Mesenchymal stem cell (in vitro differentiated cells and primary cell): ENCODE measurements at regions not wholly inside any gene's neighbourhood (a gene's known extent, or its start where the extent isn't known, plus 50 kb on each side); places are given as distances from the start of the nearest gene placed in this dataset.

Experiments used
- DNase-seq: peaks from one replicate; pipeline ENCODE4 v3.0.0-alpha.2; 2013
- H2AFZ ChIP-seq: one replicate; pipeline ENCODE4 v1.6.1; 2013; ENCODE audit warnings: low read depth, mild to moderate bottlenecking, control low read depth, inconsistent platforms, low read length, moderate library complexity
- H2AK5ac ChIP-seq: 2 replicates; pipeline ENCODE4 v1.6.1; 2013; ENCODE audit warnings: low read length, moderate library complexity, mild to moderate bottlenecking, inconsistent platforms; ENCODE audit not compliant: severe bottlenecking
- H2BK120ac ChIP-seq: one replicate; pipeline ENCODE4 v1.6.1; 2013; ENCODE audit warnings: low read depth, mild to moderate bottlenecking, inconsistent platforms, low read length, moderate library complexity
- H2BK12ac ChIP-seq, 2 experiments: one replicate each; pipeline ENCODE4 v1.6.1; 2013; ENCODE audit warnings: inconsistent platforms in 2 of 2, low read length in 2 of 2, mild to moderate bottlenecking in 2 of 2, moderate library complexity in 2 of 2, control low read depth in 1 of 2
- H2BK15ac ChIP-seq: one replicate; pipeline ENCODE4 v1.6.1; 2013; ENCODE audit warnings: mild to moderate bottlenecking, low read depth, inconsistent platforms; ENCODE audit not compliant: poor library complexity, severe bottlenecking
- H2BK5ac ChIP-seq: 2 replicates; pipeline ENCODE4 v1.6.1; 2013; ENCODE audit warnings: low read depth, mild to moderate bottlenecking, low read length, control low read depth, inconsistent platforms; ENCODE audit not compliant: poor library complexity, severe bottlenecking
- H3K14ac ChIP-seq, 2 experiments: one replicate each; pipeline ENCODE4 v1.6.1; 2013; ENCODE audit warnings: inconsistent platforms in 2 of 2, low read length in 2 of 2, control low read depth in 1 of 2, mild to moderate bottlenecking in 1 of 2, moderate library complexity in 1 of 2
- H3K18ac ChIP-seq, 2 experiments: one replicate each; pipeline ENCODE4 v1.6.1; 2013; ENCODE audit warnings: inconsistent platforms in 2 of 2, low read length in 2 of 2, control low read depth in 1 of 2, low read depth in 1 of 2, mild to moderate bottlenecking in 1 of 2
- H3K23ac ChIP-seq, 2 experiments: one replicate each; pipeline ENCODE4 v1.6.1; 2013; ENCODE audit warnings: inconsistent platforms in 2 of 2, low read length in 2 of 2, mild to moderate bottlenecking in 2 of 2, moderate library complexity in 2 of 2, control low read depth in 1 of 2
- H3K27ac ChIP-seq: 2 replicates; pipeline ENCODE4 v1.5.1; 2013; ENCODE audit warnings: mild to moderate bottlenecking, moderate library complexity, low read length, control low read depth, inconsistent platforms; ENCODE audit not compliant: poor library complexity, severe bottlenecking
- H3K27me3 ChIP-seq, 2 experiments: 2 replicates each; pipeline versions ENCODE4 v1.6.1 to v1.7.0; 2013; ENCODE audit warnings: low read length in 2 of 2, mild to moderate bottlenecking in 2 of 2, moderate library complexity in 2 of 2, control low read depth in 1 of 2, inconsistent platforms in 1 of 2; ENCODE audit not compliant: control insufficient read depth in 1 of 2, insufficient read depth in 1 of 2
- H3K36me3 ChIP-seq, 2 experiments: 2 replicates each; pipeline versions ENCODE4 v1.6.1 to v1.7.0; 2013; ENCODE audit warnings: low read length in 2 of 2, control low read depth in 1 of 2, inconsistent platforms in 1 of 2, low read depth in 1 of 2, mild to moderate bottlenecking in 1 of 2; ENCODE audit not compliant: insufficient read depth in 2 of 2, control insufficient read depth in 1 of 2
- H3K4ac ChIP-seq, 2 experiments: one replicate each; pipeline ENCODE4 v1.6.1; 2013; ENCODE audit warnings: inconsistent platforms in 2 of 2, low read length in 2 of 2, mild to moderate bottlenecking in 2 of 2, moderate library complexity in 2 of 2, control low read depth in 1 of 2, low read depth in 1 of 2
- H3K4me1 ChIP-seq: 2 replicates; pipeline ENCODE4 v1.6.1; 2013; ENCODE audit warnings: low read depth, low read length, control low read depth; ENCODE audit not compliant: control insufficient read depth, insufficient read depth
- H3K4me2 ChIP-seq: 2 replicates; pipeline ENCODE4 v1.6.1; 2013; ENCODE audit warnings: low read length, mild to moderate bottlenecking, inconsistent platforms; ENCODE audit not compliant: poor library complexity, severe bottlenecking
- H3K4me3 ChIP-seq, 2 experiments: 2 replicates each; pipeline versions ENCODE4 v1.5.1 to v1.7.0; 2013; ENCODE audit warnings: low read length in 2 of 2, mild to moderate bottlenecking in 2 of 2, control low read depth in 1 of 2, low read depth in 1 of 2; ENCODE audit not compliant: insufficient read depth in 1 of 2
- H3K79me1 ChIP-seq: replicated peaks from 2 replicates; pipeline ENCODE4 v1.6.1; 2013; ENCODE audit warnings: mild to moderate bottlenecking, control low read depth, low read length, inconsistent platforms; ENCODE audit not compliant: poor library complexity, severe bottlenecking
- H3K9ac ChIP-seq: 2 replicates; pipeline ENCODE4 v1.7.0; 2013; ENCODE audit warnings: mild to moderate bottlenecking, low read length, moderate library complexity
- H3K9me3 ChIP-seq: 2 replicates; pipeline ENCODE4 v1.7.0; 2013; ENCODE audit warnings: mild to moderate bottlenecking, low read length; ENCODE audit not compliant: control insufficient read depth
- H4K8ac ChIP-seq: one replicate; pipeline ENCODE4 v1.6.1; 2013; ENCODE audit warnings: inconsistent platforms, mild to moderate bottlenecking, low read length, moderate library complexity
- H4K91ac ChIP-seq: one replicate; pipeline ENCODE4 v1.6.1; 2013; ENCODE audit warnings: mild to moderate bottlenecking, low read length, inconsistent platforms
- WGBS: methylation state at CpG from one replicate; pipeline ENCODE4 v1.1.7; 2013; ENCODE audit warnings: mixed read lengths; 5-methylcytosine and 5-hydroxymethylcytosine counted together

DNA sequence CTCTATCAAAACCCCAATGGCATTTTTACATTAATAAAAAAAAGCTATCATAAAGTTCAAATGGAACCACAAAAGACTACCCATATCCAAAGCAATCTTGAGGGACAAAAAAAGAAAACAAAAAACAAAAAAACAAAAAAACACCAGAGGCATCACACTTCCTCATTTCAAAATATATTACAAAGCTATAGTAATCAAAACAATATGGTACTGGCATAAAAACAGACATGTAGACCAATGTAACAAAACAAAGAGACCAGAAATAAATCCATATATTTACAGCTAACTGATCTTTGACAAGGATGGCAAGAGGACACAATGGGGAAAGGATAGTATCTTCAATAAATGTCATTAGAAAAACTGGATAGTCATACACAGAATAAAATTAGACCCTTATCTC is 245.1 kb upstream of the MSX2 start:
- Histone ChIP-seq H3K27me3 (peaks cover 0 to 6% of the 10 kb centered on the region in 2 experiments), H3K23ac (no peak overlapping the region), H2BK12ac (no peak overlapping the region), H3K9me3 (peaks cover 29% of the 10 kb centered on the region), H2AFZ (no peak overlapping the region), H2AK5ac (no peak overlapping the region), H3K4me2 (no peak overlapping the region), H3K4me3 (no peak overlapping the region), H3K4me1 (no peaks in the 10 kb centered on the region), H2BK120ac (no peak overlapping the region), H2BK15ac (no peak overlapping the region), H3K79me1 (no peaks in the 10 kb centered on the region), H4K8ac (no peak overlapping the region), H3K14ac (no peak overlapping the region), H3K27ac (no peak overlapping the region), H3K4ac (no peak overlapping the region), H3K18ac (no peak overlapping the region), H3K9ac (no peak overlapping the region), H3K36me3 (no peaks in the 10 kb centered on the region), H2BK5ac (no peak overlapping the region), H4K91ac (no peak overlapping the region)
- DNase-seq = no peak

DNA sequence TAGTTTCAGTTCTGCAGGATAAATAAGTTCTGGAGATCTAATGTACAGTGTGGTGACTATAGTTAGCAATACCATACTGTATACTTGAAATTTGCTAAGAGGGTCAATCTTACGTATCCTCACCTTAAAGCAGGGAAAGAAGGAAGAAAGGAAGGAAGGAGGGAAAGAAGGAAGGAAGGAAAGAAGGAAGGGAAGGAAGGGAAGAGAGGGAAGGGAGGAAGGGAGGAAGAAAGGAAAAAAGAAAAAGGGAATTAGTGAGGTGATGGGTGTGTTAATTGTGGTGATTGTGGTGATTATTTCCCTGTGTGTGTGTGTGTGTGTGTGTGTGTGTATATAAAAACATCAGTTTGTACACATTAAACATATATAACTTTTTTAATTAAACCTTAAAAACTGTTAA is 242.6 kb upstream of the MSX2 start:
- H3K79me1 ChIP-seq = no peaks in the 10 kb centered on the region
- H2AFZ ChIP-seq = no peak overlapping the region
- H3K4ac ChIP-seq = no peak overlapping the region

DNA sequence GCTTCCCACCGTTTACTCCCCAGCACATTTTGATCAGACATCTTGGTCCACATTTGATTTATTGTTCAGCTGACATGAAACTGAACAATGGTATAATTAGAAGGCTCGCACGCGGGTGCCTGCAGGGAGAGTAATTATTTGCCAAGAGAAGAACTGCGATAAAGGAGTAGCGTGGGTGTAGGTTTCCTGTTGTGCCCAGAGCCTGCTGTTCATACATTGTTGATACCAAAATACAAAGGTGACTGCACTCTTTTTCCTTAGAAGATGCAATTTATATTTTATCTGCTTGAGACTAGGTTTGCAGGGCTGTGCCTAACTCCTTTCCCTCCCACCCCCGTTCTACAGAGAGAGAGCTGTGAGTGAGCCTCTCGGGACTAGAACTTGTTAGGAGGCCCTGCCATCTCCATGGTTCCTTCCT is 241.8 kb upstream of the MSX2 start:
- DNase-seq = no peak
- Histone ChIP-seq H4K91ac (no peak overlapping the region), H3K79me1 (no peaks in the 10 kb centered on the region), H2AFZ (no peak overlapping the region), H3K4me2 (no peak overlapping the region), H2BK120ac (no peak overlapping the region), H3K4me1 (no peaks in the 10 kb centered on the region), H2BK15ac (no peak overlapping the region), H3K23ac (no peak overlapping the region), H2AK5ac (no peak overlapping the region), H3K27ac (no peak overlapping the region), H3K18ac (no peak overlapping the region), H4K8ac (no peak overlapping the region), H3K9ac (no peak overlapping the region), H3K4me3 (no peak overlapping the region), H3K14ac (no peak overlapping the region), H3K27me3 (peaks cover 0 to 6% of the 10 kb centered on the region in 2 experiments), H2BK12ac (no peak overlapping the region), H2BK5ac (no peak overlapping the region), H3K4ac (no peak overlapping the region), H3K36me3 (no peaks in the 10 kb centered on the region), H3K9me3 (peaks cover 35% of the 10 kb centered on the region)
- 90% methylated on average over 8 of the region's 8 CpGs for WGBS

More for the DNA sequence above, 242.6 kb upstream of the MSX2 start:
- Histone ChIP-seq H4K8ac (no peak overlapping the region), H2AK5ac (no peak overlapping the region), H3K27me3 (peaks cover 0 to 6% of the 10 kb centered on the region in 2 experiments), H3K23ac (no peak overlapping the region), H3K4me3 (no peak overlapping the region), H3K14ac (no peak overlapping the region), H2BK120ac (no peak overlapping the region), H4K91ac (no peak overlapping the region), H2BK12ac (no peak overlapping the region), H2BK15ac (no peak overlapping the region), H2BK5ac (no peak overlapping the region), H3K9me3 (peaks cover 35% of the 10 kb centered on the region), H3K4me2 (no peak overlapping the region), H3K27ac (no peak overlapping the region), H3K36me3 (no peaks in the 10 kb centered on the region), H3K9ac (no peak overlapping the region), H3K18ac (no peak overlapping the region), H3K4me1 (no peaks in the 10 kb centered on the region)
- 86% methylated on average over 1 of the region's 1 CpG for WGBS
- no peak for DNase-seq

DNA sequence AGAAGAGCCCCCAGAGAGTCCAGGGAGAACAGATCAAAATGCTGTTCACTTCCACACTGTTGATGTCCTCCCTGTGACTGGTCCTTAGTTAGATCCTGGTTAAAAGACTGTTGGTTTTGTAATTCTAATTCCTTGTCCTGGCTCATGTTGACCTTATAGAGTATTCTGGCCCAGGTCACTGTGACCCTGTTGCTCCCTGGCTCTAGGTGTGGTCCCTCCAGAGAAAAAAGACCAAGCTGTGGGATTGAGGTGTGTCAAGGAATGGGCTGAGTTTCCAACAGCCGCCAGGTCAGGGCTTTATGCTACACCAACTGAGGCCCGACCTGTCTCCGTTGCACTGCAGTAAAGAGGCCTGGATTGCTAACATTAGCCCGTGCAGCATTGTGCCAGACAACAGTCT is 241.0 kb upstream of the MSX2 start:
- no peak for DNase-seq
- Histone ChIP-seq H3K36me3 (no peaks in the 10 kb centered on the region), H3K9me3 (peaks cover 35% of the 10 kb centered on the region), H3K27ac (no peak overlapping the region), H3K4ac (no peak overlapping the region), H3K4me2 (no peak overlapping the region), H3K14ac (peak overlapping the region in 1 of 2 experiments; percentile 8), H3K18ac (no peak overlapping the region), H2BK15ac (no peak overlapping the region), H3K23ac (no peak overlapping the region), H3K4me1 (no peaks in the 10 kb centered on the region), H3K79me1 (no peaks in the 10 kb centered on the region), H4K91ac (no peak overlapping the region), H3K27me3 (peaks cover 0 to 6% of the 10 kb centered on the region in 2 experiments), H3K4me3 (no peak overlapping the region), H3K9ac (no peak overlapping the region), H2BK120ac (no peak overlapping the region), H2AK5ac (no peak overlapping the region), H2AFZ (no peak overlapping the region), H2BK12ac (no peak overlapping the region), H4K8ac (no peak overlapping the region), H2BK5ac (no peak overlapping the region)
- 84% methylated on average over 4 of the region's 4 CpGs for WGBS
